Neural progenitor cell (in vitro differentiated cells): ENCODE measurements at regions not wholly inside any gene's neighbourhood (a gene's known extent, or its start where the extent isn't known, plus 50 kb on each side); places are given as distances from the start of the nearest gene placed in this dataset.
"Not testable (repeated sequence)": the region's sequence is repeated elsewhere in the genome, so short reads cannot be mapped to it uniquely, and the experiment has no call there.

Source experiments
- DNase-seq: peaks from one replicate; pipeline ENCODE4 v3.0.0-alpha.2; 2016; ENCODE audit warnings: low spot score
- H2AFZ ChIP-seq: fragments of 200-600 bp; sonication (generic); replicated peaks from 2 replicates; pipeline ENCODE4 v1.6.1; 2016; ENCODE audit warnings: antibody characterized with exemption
- H3F3A ChIP-seq: fragments of 200-600 bp; sonication (generic); 2 replicates; pipeline ENCODE4 v1.6.1; 2016; ENCODE audit warnings: antibody characterized with exemption, low read depth
- H3K27ac ChIP-seq: fragments of 200-600 bp; sonication (generic); 2 replicates; pipeline ENCODE4 v1.5.1; 2016; ENCODE audit warnings: mild to moderate bottlenecking
- H3K27me3 ChIP-seq: fragments of 200-600 bp; sonication (generic); 2 replicates; pipeline ENCODE4 v1.6.1; 2016; ENCODE audit warnings: mild to moderate bottlenecking, moderate library complexity
- H3K36me3 ChIP-seq: fragments of 200-600 bp; sonication (generic); 2 replicates; pipeline ENCODE4 v1.5.1; 2016
- H3K4me1 ChIP-seq: fragments of 200-600 bp; sonication (generic); 2 replicates; pipeline ENCODE4 v1.6.1; 2016; ENCODE audit warnings: mixed run types
- H3K4me2 ChIP-seq: fragments of 200-600 bp; sonication (generic); 2 replicates; pipeline ENCODE4 v1.6.1; 2016
- H3K4me3 ChIP-seq: fragments of 200-600 bp; sonication (generic); 2 replicates; pipeline ENCODE4 v1.5.1; 2016
- H3K79me2 ChIP-seq: fragments of 200-600 bp; sonication (generic); 2 replicates; pipeline ENCODE4 v1.6.1; 2016; ENCODE audit warnings: low read depth
- H3K9ac ChIP-seq: fragments of 200-600 bp; sonication (generic); 2 replicates; pipeline ENCODE4 v1.6.1; 2016
- H3K9me3 ChIP-seq: fragments of 200-600 bp; sonication (generic); 2 replicates; pipeline ENCODE4 v1.5.1; 2016; ENCODE audit warnings: low read depth
- H4K20me1 ChIP-seq: fragments of 200-600 bp; sonication (generic); 2 replicates; pipeline ENCODE4 v1.6.1; 2016; ENCODE audit warnings: low read depth
- H3K27ac Mint-ChIP-seq: 3 replicates; pipeline ENCODE4 v1.8.0; 2021; ENCODE audit warnings: mixed read lengths
- H3K27me3 Mint-ChIP-seq: 2 replicates; pipeline ENCODE4 v1.8.0; 2022; ENCODE audit warnings: low read depth, mild to moderate bottlenecking, inconsistent platforms, moderate library complexity, mixed read lengths; ENCODE audit not compliant: insufficient read depth
- H3K36me3 Mint-ChIP-seq: 3 replicates; pipeline ENCODE4 v1.8.0; 2021; ENCODE audit warnings: mixed read lengths
- H3K4me1 Mint-ChIP-seq: 3 replicates; pipeline ENCODE4 v1.8.0; 2021; ENCODE audit warnings: mixed read lengths
- H3K4me3 Mint-ChIP-seq: 3 replicates; pipeline ENCODE4 v1.8.0; 2021; ENCODE audit warnings: mild to moderate bottlenecking, moderate library complexity, mixed read lengths
- H3K9me3 Mint-ChIP-seq: 3 replicates; pipeline ENCODE4 v1.8.0; 2020; ENCODE audit warnings: mixed read lengths
- CTCF ChIP-seq: fragments of 200-600 bp; sonication (generic); IDR thresholded peaks from 2 replicates; pipeline ENCODE4 v1.5.1; 2017; ENCODE audit warnings: antibody characterized with exemption, mild to moderate bottlenecking
- EZH2 ChIP-seq: fragments of 200-600 bp; sonication (generic); IDR thresholded peaks from 2 replicates; pipeline ENCODE4 v1.6.1; 2017; ENCODE audit warnings: antibody characterized with exemption, mild to moderate bottlenecking, moderate library complexity
- EZH2phosphoT487 ChIP-seq: fragments of 200-600 bp; sonication (generic); IDR thresholded peaks from 2 replicates; pipeline ENCODE4 v1.6.1; 2017; ENCODE audit warnings: antibody characterized with exemption

GRCh38 chr6:11458509-11458908 is 79.0 kb upstream of the TMEM170B start:
- Mint-ChIP-seq H3K4me3 (no peak overlapping the region), H3K9me3 (peaks cover 15% of the 10 kb centered on the region), H3K27me3 (peaks cover 3% of the 10 kb centered on the region), H3K36me3 (no peaks in the 10 kb centered on the region), H3K27ac (no peak overlapping the region), H3K4me1 (peaks cover 3% of the 10 kb centered on the region)
- no peak overlapping the region for H3K4me2 ChIP-seq
- H3K9ac ChIP-seq = no peak overlapping the region
- H3K27me3 ChIP-seq = no peaks in the 10 kb centered on the region
- no peaks in the 10 kb centered on the region for H3K36me3 ChIP-seq
- peaks cover 6% of the 10 kb centered on the region for H3K4me1 ChIP-seq
- no peak for TF ChIP-seq CTCF
- no peak for TF ChIP-seq EZH2
- TF ChIP-seq EZH2phosphoT487 = no peak
- no peaks in the 10 kb centered on the region for H3K9me3 ChIP-seq
- H3K4me3 ChIP-seq = no peak overlapping the region
- H3K27ac ChIP-seq = no peak overlapping the region
- H4K20me1 ChIP-seq = no peaks in the 10 kb centered on the region
- no peak for DNase-seq
- no peaks in the 10 kb centered on the region for H3F3A ChIP-seq
- no peaks in the 10 kb centered on the region for H3K79me2 ChIP-seq
- no peak overlapping the region for H2AFZ ChIP-seq

GRCh38 chr6:11457422-11457821 is 80.1 kb upstream of the TMEM170B start:
- not testable (repeated sequence) for H3K27ac Mint-ChIP-seq, H3K27ac ChIP-seq, DNase-seq, H3F3A ChIP-seq, H3K9ac ChIP-seq, H3K4me3 ChIP-seq, H3K36me3 ChIP-seq, H3K9me3 ChIP-seq, H3K4me2 ChIP-seq, H3K27me3 Mint-ChIP-seq, H3K4me1 ChIP-seq, H3K4me1 Mint-ChIP-seq, H4K20me1 ChIP-seq, H2AFZ ChIP-seq, H3K4me3 Mint-ChIP-seq, H3K79me2 ChIP-seq, H3K36me3 Mint-ChIP-seq, H3K27me3 ChIP-seq
- peaks cover 18% of the 10 kb centered on the region for H3K9me3 Mint-ChIP-seq

GRCh38 chr6:11452106-11452505 is 85.4 kb upstream of the TMEM170B start:
- not testable (repeated sequence) for H3K4me3 ChIP-seq, H3K4me1 Mint-ChIP-seq, H4K20me1 ChIP-seq, H3F3A ChIP-seq, H3K36me3 ChIP-seq, H3K27ac ChIP-seq, H3K4me3 Mint-ChIP-seq, H3K27ac Mint-ChIP-seq, H3K36me3 Mint-ChIP-seq, H3K4me2 ChIP-seq, H3K9ac ChIP-seq, H3K9me3 ChIP-seq, H3K4me1 ChIP-seq, H3K27me3 ChIP-seq, H3K27me3 Mint-ChIP-seq, H3K79me2 ChIP-seq
- peak; percentile 35 for DNase-seq
- H3K9me3 Mint-ChIP-seq = peaks cover 20% of the 10 kb centered on the region
- peak overlapping the region; percentile 50 for H2AFZ ChIP-seq

- no peaks in the 10 kb centered on the region for H4K20me1 ChIP-seq
- no peaks in the 10 kb centered on the region for H3K9me3 ChIP-seq
- TF ChIP-seq EZH2 (no peak), CTCF (no peak), EZH2phosphoT487 (no peak)
- no peaks in the 10 kb centered on the region for H3K79me2 ChIP-seq
- no peaks in the 10 kb centered on the region for H3K4me1 ChIP-seq
- H3K9ac ChIP-seq = no peak overlapping the region
- peak overlapping the region; percentile 44 for H3K27ac Mint-ChIP-seq
- H3K4me3 ChIP-seq = no peak overlapping the region
- no peak for DNase-seq
- no peak overlapping the region for H3K4me2 ChIP-seq
- peaks cover 11% of the 10 kb centered on the region for H3K9me3 Mint-ChIP-seq
- H3F3A ChIP-seq = no peaks in the 10 kb centered on the region
- H3K4me1 Mint-ChIP-seq = peaks cover 3% of the 10 kb centered on the region
- H3K36me3 ChIP-seq = no peaks in the 10 kb centered on the region
- H3K27me3 ChIP-seq = no peaks in the 10 kb centered on the region
- no peak overlapping the region for H3K27ac ChIP-seq
- peaks cover 2% of the 10 kb centered on the region for H3K36me3 Mint-ChIP-seq
- H2AFZ ChIP-seq = no peak overlapping the region
- no peaks in the 10 kb centered on the region for H3K27me3 Mint-ChIP-seq
- no peak overlapping the region for H3K4me3 Mint-ChIP-seq
Measured at GRCh38 chr6:11450037-11450436, 87.5 kb upstream of the TMEM170B start.
